HG02763 (cell line): ENCODE measurements at regions not wholly inside any gene's neighbourhood (a gene's known extent, or its start where the extent isn't known, plus 50 kb on each side); places are given as distances from the start of the nearest gene placed in this dataset.
"Not testable (repeated sequence)": the region's sequence is repeated elsewhere in the genome, so short reads cannot be mapped to it uniquely, and the experiment has no call there.

Source experiments
- ATAC-seq: cut with Tn5 transposase; IDR thresholded peaks from one replicate; pipeline ENCODE4 v1.9.1; 2021; ENCODE audit warnings: mild to moderate bottlenecking, moderate library complexity; ENCODE audit not compliant: unreplicated experiment

DNA sequence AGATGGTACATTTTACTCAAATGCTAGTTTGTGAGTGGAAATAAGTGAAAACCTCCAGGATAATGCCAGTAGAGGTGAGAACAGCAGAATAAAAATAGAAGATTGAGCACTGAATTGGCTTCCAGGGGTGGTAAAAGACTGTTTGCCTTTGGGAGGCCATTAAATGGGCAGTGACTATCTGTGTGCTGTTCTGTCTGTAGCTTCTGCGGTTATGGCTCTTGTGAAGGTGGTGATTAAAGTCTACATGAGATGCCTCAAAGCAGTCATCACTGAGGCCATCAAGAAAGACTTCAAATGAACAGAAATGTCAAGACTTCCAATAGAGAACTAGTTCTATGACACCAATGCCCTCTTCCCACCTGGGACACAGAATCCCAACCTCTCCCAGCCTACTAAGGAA is 108.8 kb downstream of the EFHB start:
- no peak for ATAC-seq

DNA sequence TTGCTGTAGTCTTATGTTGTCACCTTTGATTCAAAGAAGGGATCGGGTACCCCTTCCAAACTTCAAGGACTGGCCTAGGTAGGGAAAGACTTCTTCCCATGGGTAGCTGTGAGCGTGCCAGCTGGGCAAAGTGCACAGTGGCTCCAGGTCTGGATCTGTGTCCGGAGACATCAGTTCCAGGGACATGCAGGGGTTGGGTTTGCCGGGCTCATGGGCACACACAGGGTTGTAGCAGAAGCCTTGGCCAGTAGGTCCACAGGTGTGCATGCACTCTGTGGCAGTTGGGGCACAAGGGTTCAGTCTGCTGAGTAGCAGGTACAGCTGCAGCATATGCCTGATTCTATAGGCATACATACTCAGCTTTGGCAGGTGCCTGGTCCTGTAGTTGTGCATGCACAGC is 111.2 kb downstream of the EFHB start:
- ATAC-seq: no peak

DNA sequence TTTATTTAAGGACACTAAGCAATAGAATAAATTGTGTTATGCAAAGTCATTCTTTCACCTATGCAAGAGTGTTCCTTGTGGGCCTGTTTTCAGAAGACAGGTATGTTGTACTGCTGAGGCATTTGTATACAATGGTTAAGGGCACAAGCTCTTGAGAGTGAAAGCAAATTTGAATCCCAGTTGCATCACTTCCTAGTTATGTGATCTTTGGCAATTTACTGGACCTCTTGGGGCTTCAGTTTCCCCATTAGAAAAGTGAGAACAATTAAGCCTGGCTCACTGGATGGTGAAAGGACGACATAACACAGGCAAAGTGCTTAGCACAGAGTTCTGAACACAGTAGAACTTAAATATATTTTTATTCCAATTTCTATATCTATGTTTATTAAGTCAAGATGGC is 117.4 kb downstream of the EFHB start:
- no peak for ATAC-seq

DNA sequence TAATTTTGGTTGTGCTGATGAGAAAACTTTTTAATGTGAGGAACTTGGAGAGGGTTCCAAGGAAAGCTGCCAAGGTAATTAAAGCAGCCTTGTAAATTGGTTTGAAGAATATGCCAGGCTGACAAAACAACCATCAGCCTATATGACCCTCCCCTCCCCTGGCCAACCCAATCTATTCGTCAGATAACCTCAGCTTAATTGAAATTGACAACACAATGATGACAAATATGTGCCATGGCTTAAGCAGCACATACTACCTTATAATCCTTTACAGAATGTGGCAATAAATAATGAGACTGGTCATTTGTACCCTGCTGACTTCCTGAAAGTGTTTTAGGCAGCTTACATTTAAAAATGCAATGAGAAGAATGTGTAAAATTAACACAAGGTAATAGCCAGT is 118.2 kb downstream of the EFHB start:
- no peak for ATAC-seq

DNA sequence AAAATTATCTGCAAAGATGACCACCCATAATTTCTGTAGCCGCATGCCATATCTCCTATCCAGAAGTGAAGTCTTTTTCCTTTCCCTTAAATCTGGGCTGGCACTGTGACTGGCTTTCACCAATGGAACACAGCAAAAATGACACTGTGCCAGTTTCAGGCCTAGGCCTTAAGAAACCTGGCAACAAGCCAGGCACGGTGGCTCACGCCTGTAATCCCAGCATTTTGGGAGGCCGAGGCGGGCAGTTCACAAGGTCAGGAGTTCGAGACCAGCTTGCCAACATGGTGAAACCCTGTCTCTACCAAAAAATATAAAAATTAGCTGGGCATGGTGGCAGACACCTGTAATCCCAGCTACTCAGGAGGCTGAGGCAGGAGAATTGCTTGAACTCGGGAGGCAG is 120.3 kb downstream of the EFHB start:
- ATAC-seq: not testable (repeated sequence)

DNA sequence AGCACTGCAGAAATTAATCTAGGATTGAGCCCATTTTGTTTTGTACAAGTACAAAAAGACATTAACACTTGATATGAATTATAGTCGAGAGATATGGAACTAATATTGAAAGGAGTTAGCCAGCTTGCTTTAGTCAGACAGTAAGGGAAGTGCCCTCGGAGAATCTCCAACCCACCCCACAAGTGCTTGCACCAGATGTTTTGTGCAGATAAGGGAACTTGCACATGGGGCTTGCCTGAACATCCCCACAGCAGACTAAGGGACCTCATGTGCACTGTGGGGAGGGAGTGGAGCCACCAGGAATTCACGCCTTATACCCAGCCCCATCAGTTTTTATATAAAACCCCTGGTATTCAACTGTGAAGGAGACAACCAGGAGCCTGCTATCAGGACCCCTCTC is 122.3 kb downstream of the EFHB start:
- no peak for ATAC-seq

DNA sequence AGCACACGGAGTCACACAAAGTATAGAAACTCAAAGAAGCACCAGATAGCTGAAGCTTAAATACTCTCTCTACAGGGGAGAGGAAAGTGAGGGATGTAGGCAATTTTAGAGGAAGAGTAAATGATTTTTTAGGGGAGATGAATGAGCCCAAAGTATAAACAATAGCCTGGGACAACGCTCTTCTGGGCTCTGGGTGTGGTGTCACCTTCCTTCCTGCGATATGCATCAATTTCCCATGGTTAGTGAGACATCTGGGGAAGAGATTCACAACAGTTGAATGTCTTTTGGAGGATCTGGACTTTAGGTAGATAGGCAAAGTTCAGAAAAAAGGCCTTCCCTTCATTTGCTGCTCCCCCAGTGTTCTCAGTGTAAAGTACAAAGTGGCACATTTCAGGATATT is 125.2 kb downstream of the EFHB start:
- no peak for ATAC-seq

DNA sequence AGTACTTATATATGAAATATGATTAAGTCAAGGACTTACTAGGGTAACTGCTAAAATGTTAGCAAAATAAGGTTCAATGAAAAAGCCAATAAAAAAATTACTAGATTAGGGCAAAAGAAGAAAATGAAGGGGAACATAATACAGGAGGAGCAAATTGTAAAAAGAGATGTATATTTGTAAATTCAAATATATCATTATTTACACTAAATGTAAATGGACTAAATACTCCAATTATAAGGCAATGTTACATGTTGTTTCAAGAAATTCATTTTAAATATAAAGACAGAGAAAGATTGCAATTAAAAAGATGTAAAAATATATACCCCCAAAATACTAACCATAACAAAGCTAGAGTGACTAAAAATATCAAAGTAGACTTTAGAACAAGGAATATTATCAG is 134.1 kb downstream of the EFHB start:
- no peak for ATAC-seq

DNA sequence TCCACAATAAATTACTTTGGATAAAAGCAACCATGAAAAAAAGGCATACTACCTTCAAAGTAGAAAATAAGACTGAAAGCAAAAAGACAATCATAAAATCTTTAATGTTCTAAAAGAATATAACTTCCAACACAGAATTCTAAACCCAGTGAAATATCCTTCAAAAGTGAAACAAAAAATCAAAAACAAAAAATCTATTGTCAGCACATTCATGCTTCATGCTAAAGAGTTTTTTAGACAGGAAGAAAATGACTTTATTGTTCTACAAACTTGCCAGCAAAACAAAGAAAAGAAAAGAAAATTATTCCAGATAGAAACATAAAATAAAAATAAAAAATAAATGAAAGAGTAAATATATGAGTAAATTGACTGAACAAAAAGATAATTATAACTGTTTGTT is 134.9 kb downstream of the EFHB start:
- ATAC-seq: no peak

DNA sequence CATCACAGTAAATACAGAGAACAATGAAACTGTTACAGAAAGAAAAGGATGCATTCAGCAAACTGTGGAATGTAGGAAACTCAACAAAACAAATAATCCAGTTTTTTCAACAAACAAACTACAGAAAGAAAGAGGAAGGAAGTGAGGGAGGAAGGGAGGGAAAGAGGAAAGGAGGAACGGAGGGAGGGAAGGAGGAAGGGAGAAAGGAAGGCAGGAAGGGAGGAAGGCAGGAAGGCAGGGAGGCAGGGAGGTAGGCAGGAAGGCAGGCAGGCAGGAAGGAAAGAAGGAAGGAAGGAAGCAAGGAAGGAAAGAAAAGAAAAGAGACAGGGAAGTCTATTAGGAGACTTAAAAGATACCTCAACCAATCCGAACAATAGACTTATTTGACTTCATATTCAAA is 135.7 kb downstream of the EFHB start:
- no peak for ATAC-seq

DNA sequence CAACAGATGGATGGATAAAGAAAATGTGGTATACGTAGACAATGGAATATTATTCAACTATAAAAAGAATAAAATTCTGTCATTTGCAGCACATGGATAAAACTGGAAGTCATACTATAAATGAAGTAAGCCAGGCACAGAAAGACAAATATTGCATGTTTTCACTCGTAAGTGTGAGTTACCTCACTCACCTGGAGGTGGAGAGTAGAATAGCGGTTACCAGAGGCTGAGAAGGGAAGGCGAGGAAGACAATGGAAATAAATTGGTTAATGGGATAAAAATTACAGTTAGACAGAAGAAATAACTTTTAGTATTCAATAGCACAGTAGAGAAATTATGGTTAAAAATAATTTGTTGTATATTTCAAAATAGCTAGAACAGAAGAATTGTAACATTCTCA is 141.6 kb downstream of the EFHB start:
- no peak for ATAC-seq

DNA sequence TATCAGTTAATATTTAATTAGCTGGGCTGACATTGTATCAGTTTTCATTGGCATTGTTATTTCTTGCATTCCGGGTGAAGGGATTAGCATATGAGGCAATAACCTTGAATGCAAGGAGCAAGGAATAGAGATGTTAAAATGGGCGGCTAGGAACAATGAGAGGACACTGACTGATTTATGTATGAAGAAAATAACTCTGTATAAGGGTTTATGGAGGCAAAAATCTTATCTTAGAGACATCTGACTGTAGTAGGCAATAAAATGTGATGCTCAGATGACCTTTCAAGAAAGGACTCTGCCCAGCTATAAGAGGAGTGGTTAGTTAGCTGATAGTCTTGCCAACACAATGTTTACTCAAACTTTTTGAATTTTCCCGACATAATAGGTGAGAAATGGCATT is 158.3 kb downstream of the EFHB start:
- ATAC-seq: no peak

DNA sequence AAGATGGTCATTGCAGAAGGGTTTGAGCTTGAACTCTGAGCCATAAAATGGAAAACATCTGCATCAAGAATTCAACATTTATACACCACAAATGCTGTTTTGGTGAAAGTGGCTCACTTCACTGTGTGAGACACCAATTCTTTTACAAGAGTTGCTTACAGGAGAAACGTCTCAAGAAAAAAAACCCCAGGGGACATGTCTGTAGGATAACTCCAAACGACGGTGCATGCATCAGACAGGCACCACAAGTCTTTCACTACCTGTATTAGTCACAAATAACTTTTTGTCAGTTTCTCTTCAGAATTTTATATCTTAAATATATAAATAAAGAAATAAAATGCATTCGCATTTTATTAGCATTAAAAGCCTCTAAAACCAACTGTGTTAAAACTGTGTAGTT is 164.3 kb downstream of the EFHB start:
- no peak for ATAC-seq

DNA sequence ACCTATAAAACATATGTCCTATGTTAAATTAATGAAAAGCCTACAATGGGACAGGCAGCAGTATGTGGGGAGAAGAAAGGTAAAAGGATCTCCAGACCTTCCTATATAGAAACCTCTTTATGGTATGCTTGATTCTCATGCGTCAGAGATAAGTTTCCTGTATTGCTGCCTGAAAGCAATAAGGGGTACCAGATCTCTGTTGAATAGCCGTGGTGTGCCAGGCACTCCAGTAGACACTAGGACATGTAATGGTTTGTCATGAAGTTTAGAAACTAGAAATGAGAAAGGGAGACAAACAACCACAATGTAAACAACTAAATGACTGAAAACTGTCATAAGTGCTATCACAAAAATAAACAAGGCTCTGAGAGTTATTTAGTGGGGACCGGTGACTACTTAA is 168.1 kb downstream of the EFHB start:
- ATAC-seq: no peak

DNA sequence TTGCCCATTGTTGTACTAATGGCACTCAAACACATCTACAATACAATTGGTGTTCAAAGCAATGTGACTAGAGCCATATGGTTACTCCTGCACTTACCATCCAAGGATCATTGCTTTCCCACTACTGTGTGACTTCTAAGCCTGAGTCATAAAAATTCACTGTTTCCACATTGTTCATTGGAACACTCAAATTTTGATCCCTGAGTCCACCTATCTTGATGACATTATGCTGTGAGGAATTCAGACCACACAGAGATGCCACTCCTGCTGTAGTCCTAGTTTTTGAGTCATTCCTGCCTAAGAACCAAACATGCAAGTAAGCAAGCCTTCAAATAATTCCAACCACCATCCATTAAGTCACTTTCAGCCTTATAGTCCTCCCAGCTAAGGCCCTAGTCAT is 176.2 kb downstream of the EFHB start:
- no peak for ATAC-seq

DNA sequence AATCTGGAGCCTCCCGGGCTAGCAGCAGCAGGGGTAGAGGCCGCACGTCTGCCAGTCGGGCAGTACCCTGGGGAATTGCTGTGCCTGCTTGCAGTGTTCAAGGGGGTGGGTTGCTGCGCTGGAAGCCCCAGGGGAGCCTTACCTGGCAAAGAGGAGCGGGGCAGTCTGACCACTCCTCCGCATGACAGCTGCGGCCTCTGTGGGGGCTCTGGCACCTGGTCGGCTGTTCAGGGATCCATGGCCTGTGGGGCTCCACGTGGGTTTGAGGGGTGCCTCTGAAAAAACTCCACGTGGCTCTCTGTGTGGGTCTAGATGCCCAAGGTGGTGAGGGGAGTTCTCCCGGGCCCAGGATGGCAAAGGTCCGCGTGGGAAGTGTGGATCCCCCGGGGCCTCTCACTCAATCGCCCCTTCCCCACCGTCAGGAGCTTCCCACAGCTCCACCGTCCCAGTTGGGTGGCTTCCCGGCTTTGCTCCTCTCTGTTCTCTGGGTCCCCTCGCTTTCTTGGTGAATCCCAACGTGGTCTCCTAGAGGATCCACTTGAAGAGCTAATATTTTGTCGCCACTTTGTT is 184.5 kb downstream of the EFHB start:
- no peak for ATAC-seq

DNA sequence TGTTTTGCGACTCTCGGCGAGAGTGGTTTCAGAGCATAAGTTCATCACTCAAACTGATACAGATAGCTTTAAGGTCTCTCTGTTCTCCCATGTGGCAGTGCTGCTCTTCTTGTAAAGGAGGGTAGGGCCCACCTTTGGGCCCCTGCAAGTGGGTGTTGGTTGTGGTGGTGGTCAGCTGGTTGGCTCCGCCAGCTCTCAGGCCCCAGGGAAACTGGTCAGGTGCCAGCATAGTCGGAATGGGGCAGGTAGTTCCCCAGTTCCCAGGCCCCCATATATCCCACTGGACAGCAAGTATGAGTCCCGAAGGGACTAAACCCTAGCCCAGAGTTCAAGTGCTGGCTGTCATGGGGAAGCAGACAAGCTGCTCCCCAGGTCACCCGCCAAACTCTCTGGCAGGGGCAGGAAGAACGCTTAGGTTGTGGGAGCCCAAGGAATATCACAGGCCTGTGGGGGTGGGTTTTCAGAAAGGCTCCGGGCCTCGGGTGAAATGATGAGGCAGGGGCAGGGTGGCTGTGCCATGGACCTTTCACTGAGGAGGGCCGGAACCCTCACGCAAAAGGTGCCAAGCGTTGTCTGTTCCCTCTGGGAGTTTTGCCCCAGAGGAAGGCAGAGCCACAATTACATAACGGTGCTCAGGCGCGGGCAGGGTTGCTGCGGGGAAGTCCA is 185.1 kb downstream of the EFHB start:
- ATAC-seq: no peak

DNA sequence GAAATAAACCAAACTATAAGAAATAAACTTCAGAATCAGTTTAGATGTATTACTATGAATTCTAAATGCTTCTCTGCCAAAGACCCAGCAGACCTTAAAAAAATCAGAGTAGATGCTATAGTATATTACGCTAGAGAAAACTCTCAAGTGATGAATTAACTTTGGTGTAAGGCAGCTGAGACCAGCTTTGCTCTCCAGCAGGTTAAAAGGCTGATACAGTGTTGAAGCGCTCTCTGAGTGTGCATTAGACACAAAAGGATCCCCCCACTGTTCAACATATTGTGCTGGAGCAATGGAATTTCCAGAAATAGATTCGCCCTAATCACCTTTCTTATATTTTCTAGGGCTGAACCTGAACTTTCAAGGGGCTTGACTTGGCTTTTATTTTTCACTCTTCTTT is 190.0 kb downstream of the EFHB start:
- ATAC-seq: no peak

DNA sequence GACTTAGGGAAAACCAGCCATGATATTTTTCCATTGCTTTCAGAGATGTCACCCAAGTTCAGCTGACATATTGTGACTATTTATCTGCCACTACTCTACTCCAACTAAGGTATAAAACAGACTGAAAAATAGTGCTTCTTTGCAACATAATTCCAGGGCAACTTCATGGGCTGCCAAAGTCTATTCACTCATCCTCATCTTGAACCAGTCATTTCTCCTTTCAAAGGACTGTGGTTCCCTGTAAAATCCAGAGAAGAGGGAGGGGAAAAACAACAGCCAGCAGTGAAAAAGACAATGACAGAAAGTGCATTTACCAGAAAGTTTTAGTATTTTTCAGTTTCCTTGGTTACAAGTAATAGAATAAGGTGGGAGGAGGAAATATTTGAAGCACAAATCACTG is 191.1 kb downstream of the EFHB start:
- ATAC-seq: no peak

DNA sequence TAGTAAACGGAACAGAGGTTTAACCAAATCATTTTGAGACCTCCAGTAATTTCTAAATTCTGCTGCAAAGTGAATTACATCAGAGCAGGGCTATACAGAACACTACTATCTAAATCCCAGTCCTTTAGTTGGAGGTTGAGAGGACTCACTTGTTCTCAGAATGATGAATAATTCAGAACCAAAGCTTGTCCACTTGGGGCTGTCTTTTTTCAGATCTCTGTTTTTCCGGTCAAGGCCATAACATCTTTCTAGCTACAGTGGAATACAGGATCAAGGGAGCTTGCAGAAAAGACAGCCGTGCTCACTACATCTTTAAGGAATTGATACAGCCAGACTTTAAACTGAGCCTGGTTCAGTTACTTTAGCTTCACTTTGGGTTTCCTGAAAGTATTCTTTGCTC is 194.5 kb downstream of the EFHB start:
- no peak for ATAC-seq

DNA sequence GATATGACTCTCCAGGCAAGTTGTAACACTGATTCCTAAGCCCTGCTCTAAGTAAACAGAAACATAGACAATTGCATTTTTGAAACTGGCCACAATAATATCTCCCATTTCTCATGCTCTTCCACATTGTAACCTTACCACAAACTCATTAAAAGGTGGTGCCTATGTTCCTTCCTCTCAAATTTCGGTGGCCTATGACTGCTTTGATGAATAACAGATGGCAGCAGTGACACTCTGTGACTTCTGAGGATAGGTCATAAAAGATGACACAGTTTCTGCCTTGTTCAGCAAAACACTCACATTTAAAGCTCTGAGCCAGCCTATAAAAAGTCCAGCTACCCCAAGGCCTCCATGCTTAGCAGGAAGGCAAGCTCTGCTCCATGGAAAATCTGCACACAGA is 195.2 kb downstream of the EFHB start:
- ATAC-seq: no peak

DNA sequence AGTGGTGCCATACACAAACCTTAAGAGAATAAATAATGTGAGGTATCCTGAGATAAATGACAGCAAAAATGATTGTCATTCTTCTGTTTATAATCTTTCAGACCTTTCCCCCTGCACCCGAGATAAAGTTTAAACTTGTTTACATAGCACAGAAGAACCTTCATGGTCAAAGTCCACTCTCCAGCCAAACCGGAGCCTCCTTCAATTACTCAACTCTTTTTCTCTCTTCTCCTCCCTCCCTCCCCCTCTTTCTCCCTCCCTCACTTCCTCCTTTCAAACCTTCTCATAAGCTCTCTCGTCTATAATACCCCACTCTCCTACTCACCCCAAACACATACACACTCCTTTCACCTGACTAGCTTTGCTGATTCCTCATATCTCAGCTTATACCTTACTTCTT is 198.9 kb downstream of the EFHB start:
- no peak for ATAC-seq

DNA sequence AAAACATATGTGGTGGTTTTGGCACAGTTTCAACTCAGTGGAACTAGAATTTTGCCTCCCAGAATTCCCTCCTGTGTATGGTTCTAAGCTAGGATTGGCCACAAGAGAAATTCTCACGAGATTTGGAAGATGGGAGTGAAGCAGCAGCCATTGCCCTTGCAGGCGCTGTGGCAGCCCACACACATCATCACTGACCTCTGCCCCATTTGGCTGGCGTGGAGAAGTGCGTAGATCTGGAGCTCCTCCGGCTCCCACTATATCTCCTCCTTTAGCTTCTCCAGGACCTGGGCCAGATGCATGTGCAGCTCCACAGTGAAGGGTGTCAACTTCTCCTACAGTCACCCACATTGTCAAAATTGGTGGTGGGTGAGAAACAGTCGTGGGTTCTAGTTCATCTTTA is 199.6 kb downstream of the EFHB start:
- ATAC-seq: no peak
